ENCODE measurements at regions not wholly inside any gene's neighbourhood (a gene's known extent, or its start where the extent isn't known, plus 50 kb on each side); places are given as distances from the start of the nearest gene placed in this dataset.
A peak's percentile ranks its signal among the peaks of the same experiment; 100 is the strongest.

GRCh38 chr12:67798768-67799167 is 150.2 kb downstream of the DYRK2 start:
- DNase-seq, result no peak

GRCh38 chr12:67802731-67803130 is 154.2 kb downstream of the DYRK2 start:
- no peak for DNase-seq

- DNase-seq, result no peak
Observed at GRCh38 chr12:67803278-67803993, 154.9 kb downstream of the DYRK2 start.

GRCh38 chr12:67804168-67804567 is 155.6 kb downstream of the DYRK2 start:
- DNase-seq, result peak; percentile 86

GRCh38 chr12:67807814-67808213 is 159.3 kb downstream of the DYRK2 start:
- no peak for DNase-seq

- DNase-seq, result no peak
Observed at GRCh38 chr12:67810166-67810565, 161.6 kb downstream of the DYRK2 start.

- no peak for DNase-seq
Observed at GRCh38 chr12:67811437-67812361, 163.2 kb downstream of the DYRK2 start.

- no peak for DNase-seq
Observed at GRCh38 chr12:67813456-67813904, 164.9 kb downstream of the DYRK2 start.

- no peak for DNase-seq
Observed at GRCh38 chr12:67816269-67816668, 167.7 kb downstream of the DYRK2 start.

GRCh38 chr12:67818459-67818903 is 169.9 kb downstream of the DYRK2 start:
- DNase-seq, result no peak

- no peak for DNase-seq
Observed at GRCh38 chr12:67819902-67820301, 169.3 kb upstream of the IFNG-AS1 start.

- no peak for DNase-seq
Observed at GRCh38 chr12:67820694-67821093, 168.6 kb upstream of the IFNG-AS1 start.

GRCh38 chr12:67822826-67823225 is 166.4 kb upstream of the IFNG-AS1 start:
- DNase-seq, result no peak

GRCh38 chr12:67826148-67826547 is 163.1 kb upstream of the IFNG-AS1 start:
- DNase-seq, result no peak

- no peak for DNase-seq
Observed at GRCh38 chr12:67826946-67827720, 162.1 kb upstream of the IFNG-AS1 start.

GRCh38 chr12:67827820-67828383 is 161.3 kb upstream of the IFNG-AS1 start:
- DNase-seq, result peak; percentile 89

GRCh38 chr12:67829896-67830295 is 159.4 kb upstream of the IFNG-AS1 start:
- no peak for DNase-seq

GRCh38 chr12:67832155-67832554 is 157.1 kb upstream of the IFNG-AS1 start:
- no peak for DNase-seq

- no peak for DNase-seq
Observed at GRCh38 chr12:67833602-67834001, 155.6 kb upstream of the IFNG-AS1 start.

- no peak for DNase-seq
Observed at GRCh38 chr12:67837876-67838275, 151.4 kb upstream of the IFNG-AS1 start.

- DNase-seq, result no peak
Observed at GRCh38 chr12:67842124-67842523, 147.1 kb upstream of the IFNG-AS1 start.

- peak; percentile 36 for DNase-seq
Observed at GRCh38 chr12:67843257-67843656, 146.0 kb upstream of the IFNG-AS1 start.

- no peak for DNase-seq
Observed at GRCh38 chr12:67852701-67853100, 136.5 kb upstream of the IFNG-AS1 start.

All from activated CD4-positive, alpha-beta T cell treated with anti-CD3 and anti-CD28 coated beads, Interleukin-2, Interleukin-6, amounts not matched to agents 100 ng/mL and 50 ng/mL, durations not matched to agents 16 hours and 8 hours (primary cell).